ENCODE measurements at regions not wholly inside any gene's neighbourhood (a gene's known extent, or its start where the extent isn't known, plus 50 kb on each side); places are given as distances from the start of the nearest gene placed in this dataset.

DNA sequence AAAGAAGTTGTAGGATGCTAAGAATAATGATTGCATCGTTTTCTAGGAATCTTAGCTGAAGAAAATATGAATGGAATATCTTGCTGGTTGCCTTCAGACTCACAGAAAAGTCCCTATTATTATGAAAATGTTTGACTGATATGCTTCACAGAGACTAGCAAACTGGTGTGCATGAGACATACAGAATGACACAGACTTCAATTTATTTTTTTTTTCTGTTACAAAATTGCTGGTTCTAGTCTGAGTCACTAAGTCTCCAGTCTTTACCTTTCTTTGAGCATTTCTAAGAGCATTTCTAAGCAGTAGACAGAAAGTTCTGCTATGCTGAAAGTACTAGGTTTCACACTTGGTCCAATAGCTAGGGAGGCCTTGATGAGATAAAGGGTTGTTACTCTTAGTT, 377.6 kb upstream of the ATP2B1 start:
- POLR2A ChIA-PET (ENCODE audit: low non-redundant PET) = no interaction called here
- DNase-seq (ENCODE audit: low spot score) = no peak
- TF ChIP-seq, protein P1, sequence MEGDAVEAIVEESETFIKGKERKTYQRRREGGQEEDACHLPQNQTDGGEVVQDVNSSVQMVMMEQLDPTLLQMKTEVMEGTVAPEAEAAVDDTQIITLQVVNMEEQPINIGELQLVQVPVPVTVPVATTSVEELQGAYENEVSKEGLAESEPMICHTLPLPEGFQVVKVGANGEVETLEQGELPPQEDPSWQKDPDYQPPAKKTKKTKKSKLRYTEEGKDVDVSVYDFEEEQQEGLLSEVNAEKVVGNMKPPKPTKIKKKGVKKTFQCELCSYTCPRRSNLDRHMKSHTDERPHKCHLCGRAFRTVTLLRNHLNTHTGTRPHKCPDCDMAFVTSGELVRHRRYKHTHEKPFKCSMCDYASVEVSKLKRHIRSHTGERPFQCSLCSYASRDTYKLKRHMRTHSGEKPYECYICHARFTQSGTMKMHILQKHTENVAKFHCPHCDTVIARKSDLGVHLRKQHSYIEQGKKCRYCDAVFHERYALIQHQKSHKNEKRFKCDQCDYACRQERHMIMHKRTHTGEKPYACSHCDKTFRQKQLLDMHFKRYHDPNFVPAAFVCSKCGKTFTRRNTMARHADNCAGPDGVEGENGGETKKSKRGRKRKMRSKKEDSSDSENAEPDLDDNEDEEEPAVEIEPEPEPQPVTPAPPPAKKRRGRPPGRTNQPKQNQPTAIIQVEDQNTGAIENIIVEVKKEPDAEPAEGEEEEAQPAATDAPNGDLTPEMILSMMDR (conservative IDR thresholded peaks at IDR 0.05; ENCODE audit: low read depth) = no peak
- CTCF ChIA-PET = no interaction called here
- no peak overlapping the region for H3K27ac ChIP-seq

DNA sequence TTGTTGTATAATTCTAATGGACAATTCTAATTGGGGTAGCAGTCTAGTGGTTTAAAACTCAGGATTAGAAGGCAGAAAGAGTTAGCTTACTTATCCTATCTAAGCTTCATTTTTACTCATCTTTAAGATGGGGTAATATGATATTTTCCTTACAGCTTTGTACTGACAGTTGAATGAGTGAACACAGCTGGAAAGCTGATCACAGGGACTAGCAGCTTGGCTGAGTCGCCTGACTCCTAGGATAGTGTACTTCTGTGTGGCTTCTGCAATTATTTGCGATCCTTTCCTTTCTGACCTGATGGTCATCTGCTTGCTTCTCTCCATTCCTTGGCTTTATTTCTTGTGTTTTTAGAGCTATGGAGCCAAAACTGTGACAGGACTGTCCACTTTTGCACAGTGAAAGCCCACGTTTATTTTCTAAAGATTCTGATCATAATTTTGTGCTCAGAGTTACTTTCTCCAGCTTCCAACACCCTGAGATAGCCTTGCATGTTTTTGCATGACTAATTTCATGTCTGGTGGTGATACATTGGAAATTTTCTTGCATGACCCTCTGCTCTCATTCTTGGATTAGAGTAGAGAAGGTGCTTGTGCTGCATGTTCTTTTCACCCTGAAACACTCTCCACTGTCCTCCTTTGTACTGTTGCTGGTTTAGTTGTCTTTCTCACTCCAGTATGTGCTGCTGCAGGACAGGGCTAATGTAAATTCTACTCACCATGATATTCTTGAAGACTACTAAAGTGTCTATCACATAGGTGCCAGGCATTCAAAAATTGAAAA, 377.0 kb upstream of the ATP2B1 start:
- ChIA-PET POLR2A (ENCODE audit: low non-redundant PET) (no interaction called here), CTCF (interaction anchor here (0.5 kb wide), 1 partner anchor 913 kb away, joined by 3 read pairs; no protein-coding TSS in a partner anchor)
- TF ChIP-seq, protein P1 (conservative IDR thresholded peaks at IDR 0.05; ENCODE audit: low read depth) = no peak
- no peak overlapping the region for H3K27ac ChIP-seq
- no peak for DNase-seq (ENCODE audit: low spot score)

DNA sequence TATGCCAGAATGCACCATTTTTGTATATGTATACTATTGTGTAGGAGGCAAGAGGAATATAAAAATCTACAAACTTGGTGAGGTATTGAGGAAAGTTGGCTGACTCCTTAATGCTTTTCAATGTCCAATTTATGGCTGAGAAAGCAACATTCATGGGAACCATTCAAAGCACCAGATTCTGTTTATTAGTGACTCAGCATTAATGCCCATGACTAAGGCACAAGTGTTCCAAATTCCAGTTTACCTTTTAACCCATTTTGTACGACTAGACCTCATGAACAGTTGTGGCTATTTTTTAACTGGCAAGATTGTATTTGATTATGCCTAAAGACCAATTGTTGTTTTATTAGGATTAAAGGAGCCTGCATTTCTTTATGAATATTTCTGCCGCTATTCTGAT, 375.4 kb upstream of the ATP2B1 start:
- no peak for DNase-seq (ENCODE audit: low spot score)

DNA sequence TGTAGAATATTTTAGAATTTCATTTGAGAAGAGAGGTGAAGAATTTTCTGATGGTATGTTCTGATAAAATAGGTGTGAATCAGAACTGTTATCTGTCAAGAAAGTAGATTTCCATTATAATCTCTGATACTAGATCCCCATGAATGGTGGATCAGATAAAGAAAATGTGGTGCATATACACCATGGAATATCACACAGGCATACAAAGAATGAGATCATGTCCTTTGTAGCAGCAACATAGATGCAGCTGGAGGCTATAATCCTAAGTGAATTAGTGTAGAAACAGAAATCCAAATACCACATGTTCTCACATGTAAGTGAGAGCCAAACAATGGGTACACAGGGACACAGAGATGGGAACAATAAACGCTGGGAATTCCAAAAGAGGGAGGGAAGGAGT, 372.0 kb upstream of the ATP2B1 start:
- ChIA-PET POLR2A (ENCODE audit: low non-redundant PET) (no interaction called here), CTCF (interaction anchor here (0.7 to 0.9 kb wide), 2 partner anchors 829 to 855 kb away, joined by 3 to 4 read pairs; no protein-coding TSS in a partner anchor)
- no peak overlapping the region for H3K27ac ChIP-seq
- no peak for DNase-seq (ENCODE audit: low spot score)
- TF ChIP-seq, protein P1 (conservative IDR thresholded peaks at IDR 0.05; ENCODE audit: low read depth) = no peak

More for the DNA sequence above, 375.4 kb upstream of the ATP2B1 start:
- POLR2A ChIA-PET (ENCODE audit: low non-redundant PET) = no interaction called here
- TF ChIP-seq, protein P1 (conservative IDR thresholded peaks at IDR 0.05; ENCODE audit: low read depth) = no peak
- no peak overlapping the region for H3K27ac ChIP-seq
- CTCF ChIA-PET = interaction anchor here (0.5 to 0.6 kb wide), 3 partner anchors 20 to 577 kb away, joined by 3 to 5 read pairs (median 5); no protein-coding TSS in a partner anchor

DNA sequence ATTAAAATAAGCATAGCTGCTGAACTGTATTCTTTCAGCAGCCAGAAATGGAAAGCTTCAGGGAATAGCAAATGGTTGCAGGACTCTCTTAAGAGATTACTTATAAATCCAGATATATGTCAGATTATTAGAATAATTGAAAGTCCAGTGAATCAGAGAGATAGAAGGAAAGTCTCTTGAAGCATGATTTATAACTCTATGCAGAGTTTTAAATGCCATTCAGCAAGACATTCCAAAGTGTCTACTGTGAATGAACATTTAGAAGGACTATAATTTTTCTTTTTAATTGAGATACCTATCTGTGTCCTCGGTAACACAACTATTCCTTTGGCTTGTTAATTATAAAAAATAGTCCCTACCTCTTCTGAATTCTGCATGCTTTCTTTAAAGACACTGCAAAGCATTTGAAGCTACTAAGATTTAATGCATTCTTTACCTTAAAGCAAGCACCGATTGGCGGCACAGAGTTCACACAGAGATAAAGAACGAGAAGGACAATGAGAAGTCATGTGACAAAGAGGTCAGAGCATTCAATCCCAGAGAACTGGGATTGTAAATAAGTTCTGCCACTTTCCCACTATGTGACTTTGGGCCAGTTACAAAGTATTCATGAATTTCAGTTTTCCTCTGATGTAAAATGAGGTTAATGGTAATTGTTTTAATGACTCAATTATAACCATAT, 371.0 kb upstream of the ATP2B1 start:
- ChIA-PET POLR2A (ENCODE audit: low non-redundant PET) (no interaction called here), CTCF (no interaction called here)
- H3K27ac ChIP-seq = no peak overlapping the region
- TF ChIP-seq, protein P1 (conservative IDR thresholded peaks at IDR 0.05; ENCODE audit: low read depth) = no peak
- DNase-seq (ENCODE audit: low spot score) = no peak

DNA sequence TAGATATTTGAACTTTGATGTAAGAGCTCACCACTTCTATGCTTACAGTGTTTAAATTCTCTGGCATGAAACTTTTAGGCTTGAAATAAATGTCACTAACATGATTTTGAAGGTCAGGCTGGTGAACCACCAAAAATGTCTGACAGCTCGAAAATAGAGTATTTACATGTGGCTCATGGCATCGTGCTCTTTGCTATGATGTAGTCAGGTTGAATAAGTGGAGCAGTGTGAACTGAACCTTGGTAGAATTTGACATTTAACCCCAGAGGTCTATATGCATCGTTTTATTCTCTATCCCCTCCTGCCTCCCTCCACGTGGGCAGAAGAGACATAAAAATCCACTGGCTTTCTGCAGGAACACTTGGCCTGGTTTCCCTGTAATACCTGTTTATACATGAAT, 369.7 kb upstream of the ATP2B1 start:
- TF ChIP-seq, protein P1 (conservative IDR thresholded peaks at IDR 0.05; ENCODE audit: low read depth) = no peak
- ChIA-PET CTCF (interaction anchor here (0.6 kb wide), 1 partner anchor 461 kb away, joined by 3 read pairs; no protein-coding TSS in a partner anchor), POLR2A (ENCODE audit: low non-redundant PET) (no interaction called here)
- no peak overlapping the region for H3K27ac ChIP-seq
- no peak for DNase-seq (ENCODE audit: low spot score)
